ENCODE measurements at regions not wholly inside any gene's neighbourhood (a gene's known extent, or its start where the extent isn't known, plus 50 kb on each side); places are given as distances from the start of the nearest gene placed in this dataset.

GRCh38 chr4:187235456-187236170, 512.0 kb upstream of the FAT1 start:
- H3K9ac ChIP-seq (ENCODE audit: low read length), result no peak overlapping the region
- H3K4me1 ChIP-seq (ENCODE audit: control insufficient read depth, insufficient read depth, low read length), result no peaks in the 10 kb centered on the region
- H3K27me3 ChIP-seq (ENCODE audit: control insufficient read depth, insufficient read depth, low read length), result no peaks in the 10 kb centered on the region
- no peaks in the 10 kb centered on the region for H3K36me3 ChIP-seq (ENCODE audit: control insufficient read depth, insufficient read depth, low read length)
- no peaks in the 10 kb centered on the region for H3K9me3 ChIP-seq (ENCODE audit: control insufficient read depth, low read length)
- H3K4me3 ChIP-seq (ENCODE audit: low read length), result no peak overlapping the region

- H3K36me3 ChIP-seq (ENCODE audit: control insufficient read depth, insufficient read depth, low read length), result no peaks in the 10 kb centered on the region
- no peak overlapping the region for H3K9ac ChIP-seq (ENCODE audit: low read length)
- no peaks in the 10 kb centered on the region for H3K27me3 ChIP-seq (ENCODE audit: control insufficient read depth, insufficient read depth, low read length)
- no peaks in the 10 kb centered on the region for H3K4me1 ChIP-seq (ENCODE audit: control insufficient read depth, insufficient read depth, low read length)
- H3K4me3 ChIP-seq (ENCODE audit: low read length), result no peak overlapping the region
- H3K9me3 ChIP-seq (ENCODE audit: control insufficient read depth, low read length), result no peaks in the 10 kb centered on the region
These were observed 512.7 kb upstream of the FAT1 start for GRCh38 chr4:187236209-187236890.

- Histone ChIP-seq H3K9ac (ENCODE audit: low read length) (no peak overlapping the region), H3K9me3 (ENCODE audit: control insufficient read depth, low read length) (no peaks in the 10 kb centered on the region), H3K27me3 (ENCODE audit: control insufficient read depth, insufficient read depth, low read length) (no peaks in the 10 kb centered on the region), H3K4me3 (ENCODE audit: low read length) (no peak overlapping the region), H3K4me1 (ENCODE audit: control insufficient read depth, insufficient read depth, low read length) (no peaks in the 10 kb centered on the region), H3K36me3 (ENCODE audit: control insufficient read depth, insufficient read depth, low read length) (no peaks in the 10 kb centered on the region)
These were observed 515.0 kb upstream of the FAT1 start for GRCh38 chr4:187238646-187239045.

- Histone ChIP-seq H3K36me3 (ENCODE audit: control insufficient read depth, insufficient read depth, low read length) (no peaks in the 10 kb centered on the region), H3K4me1 (ENCODE audit: control insufficient read depth, insufficient read depth, low read length) (no peaks in the 10 kb centered on the region), H3K9me3 (ENCODE audit: control insufficient read depth, low read length) (no peaks in the 10 kb centered on the region), H3K27me3 (ENCODE audit: control insufficient read depth, insufficient read depth, low read length) (no peaks in the 10 kb centered on the region), H3K4me3 (ENCODE audit: low read length) (no peak overlapping the region), H3K9ac (ENCODE audit: low read length) (no peak overlapping the region)
These were observed 528.2 kb upstream of the FAT1 start for GRCh38 chr4:187251896-187252295.

- H3K4me1 ChIP-seq (ENCODE audit: control insufficient read depth, insufficient read depth, low read length), result no peaks in the 10 kb centered on the region
- H3K36me3 ChIP-seq (ENCODE audit: control insufficient read depth, insufficient read depth, low read length), result no peaks in the 10 kb centered on the region
- no peaks in the 10 kb centered on the region for H3K27me3 ChIP-seq (ENCODE audit: control insufficient read depth, insufficient read depth, low read length)
- H3K9me3 ChIP-seq (ENCODE audit: control insufficient read depth, low read length), result no peaks in the 10 kb centered on the region
- H3K4me3 ChIP-seq (ENCODE audit: low read length), result no peak overlapping the region
- no peak overlapping the region for H3K9ac ChIP-seq (ENCODE audit: low read length)
These were observed 533.2 kb upstream of the FAT1 start for GRCh38 chr4:187256897-187257296.

- no peak overlapping the region for H3K4me3 ChIP-seq (ENCODE audit: low read length)
- H3K9me3 ChIP-seq (ENCODE audit: control insufficient read depth, low read length), result no peaks in the 10 kb centered on the region
- no peaks in the 10 kb centered on the region for H3K27me3 ChIP-seq (ENCODE audit: control insufficient read depth, insufficient read depth, low read length)
- H3K4me1 ChIP-seq (ENCODE audit: control insufficient read depth, insufficient read depth, low read length), result no peaks in the 10 kb centered on the region
- no peaks in the 10 kb centered on the region for H3K36me3 ChIP-seq (ENCODE audit: control insufficient read depth, insufficient read depth, low read length)
- H3K9ac ChIP-seq (ENCODE audit: low read length), result no peak overlapping the region
These were observed 535.2 kb upstream of the FAT1 start for GRCh38 chr4:187258651-187259401.

- Histone ChIP-seq H3K36me3 (ENCODE audit: control insufficient read depth, insufficient read depth, low read length) (no peaks in the 10 kb centered on the region), H3K4me3 (ENCODE audit: low read length) (no peak overlapping the region), H3K9ac (ENCODE audit: low read length) (no peak overlapping the region), H3K4me1 (ENCODE audit: control insufficient read depth, insufficient read depth, low read length) (no peaks in the 10 kb centered on the region), H3K9me3 (ENCODE audit: control insufficient read depth, low read length) (no peaks in the 10 kb centered on the region), H3K27me3 (ENCODE audit: control insufficient read depth, insufficient read depth, low read length) (no peaks in the 10 kb centered on the region)
These were observed 545.3 kb upstream of the FAT1 start for GRCh38 chr4:187268940-187269339.

GRCh38 chr4:187270154-187270553, 546.5 kb upstream of the FAT1 start:
- H3K36me3 ChIP-seq (ENCODE audit: control insufficient read depth, insufficient read depth, low read length), result no peaks in the 10 kb centered on the region
- H3K9me3 ChIP-seq (ENCODE audit: control insufficient read depth, low read length), result no peaks in the 10 kb centered on the region
- no peak overlapping the region for H3K4me3 ChIP-seq (ENCODE audit: low read length)
- no peaks in the 10 kb centered on the region for H3K4me1 ChIP-seq (ENCODE audit: control insufficient read depth, insufficient read depth, low read length)
- H3K9ac ChIP-seq (ENCODE audit: low read length), result no peak overlapping the region
- no peaks in the 10 kb centered on the region for H3K27me3 ChIP-seq (ENCODE audit: control insufficient read depth, insufficient read depth, low read length)

- Histone ChIP-seq H3K9ac (ENCODE audit: low read length) (no peak overlapping the region), H3K9me3 (ENCODE audit: control insufficient read depth, low read length) (no peaks in the 10 kb centered on the region), H3K36me3 (ENCODE audit: control insufficient read depth, insufficient read depth, low read length) (no peaks in the 10 kb centered on the region), H3K4me1 (ENCODE audit: control insufficient read depth, insufficient read depth, low read length) (no peaks in the 10 kb centered on the region), H3K27me3 (ENCODE audit: control insufficient read depth, insufficient read depth, low read length) (no peaks in the 10 kb centered on the region), H3K4me3 (ENCODE audit: low read length) (no peak overlapping the region)
These were observed 548.2 kb upstream of the FAT1 start for GRCh38 chr4:187271848-187272247.

- no peaks in the 10 kb centered on the region for H3K36me3 ChIP-seq (ENCODE audit: control insufficient read depth, insufficient read depth, low read length)
These were observed 550.5 kb upstream of the FAT1 start for GRCh38 chr4:187274153-187274552.

GRCh38 chr4:187276736-187277408, 553.2 kb upstream of the FAT1 start:
- Histone ChIP-seq H3K4me1 (ENCODE audit: control insufficient read depth, insufficient read depth, low read length) (no peaks in the 10 kb centered on the region), H3K36me3 (ENCODE audit: control insufficient read depth, insufficient read depth, low read length) (no peaks in the 10 kb centered on the region), H3K9me3 (ENCODE audit: control insufficient read depth, low read length) (no peaks in the 10 kb centered on the region), H3K4me3 (ENCODE audit: low read length) (no peak overlapping the region), H3K27me3 (ENCODE audit: control insufficient read depth, insufficient read depth, low read length) (no peaks in the 10 kb centered on the region), H3K9ac (ENCODE audit: low read length) (no peak overlapping the region)

More at GRCh38 chr4:187274153-187274552, 550.5 kb upstream of the FAT1 start:
- no peaks in the 10 kb centered on the region for H3K27me3 ChIP-seq (ENCODE audit: control insufficient read depth, insufficient read depth, low read length)
- no peaks in the 10 kb centered on the region for H3K9me3 ChIP-seq (ENCODE audit: control insufficient read depth, low read length)
- no peak overlapping the region for H3K4me3 ChIP-seq (ENCODE audit: low read length)
- no peak overlapping the region for H3K9ac ChIP-seq (ENCODE audit: low read length)
- H3K4me1 ChIP-seq (ENCODE audit: control insufficient read depth, insufficient read depth, low read length), result no peaks in the 10 kb centered on the region
